ENCODE measurements at regions not wholly inside any gene's neighbourhood (a gene's known extent, or its start where the extent isn't known, plus 50 kb on each side); places are given as distances from the start of the nearest gene placed in this dataset.

DNA sequence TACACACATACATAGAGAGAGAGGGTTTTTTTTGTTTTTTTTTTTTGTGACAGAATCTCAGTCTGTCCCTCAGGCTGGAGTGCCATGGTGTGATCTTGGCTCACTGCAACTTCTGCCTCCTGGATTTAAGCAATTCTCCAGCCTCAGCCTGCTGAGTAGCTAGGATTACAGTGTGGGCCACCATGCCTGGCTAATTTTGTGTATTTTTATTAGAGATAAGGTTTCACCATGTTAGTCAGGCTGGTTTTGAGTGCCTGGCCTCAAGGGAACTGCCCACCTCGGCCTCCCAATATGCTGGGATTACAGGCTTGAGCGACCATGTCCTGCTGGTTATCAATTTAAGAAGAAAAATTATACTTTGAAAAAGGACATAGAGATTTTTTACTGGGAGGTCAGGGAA, 710.6 kb downstream of the SLC6A15 start:
- Histone ChIP-seq H3K27ac (ENCODE audit: low read depth, low read length) (no peak overlapping the region), H3K18ac (ENCODE audit: extremely low read depth, low read length) (no peak overlapping the region), H3K79me1 (ENCODE audit: low read depth, low read length) (no peaks in the 10 kb centered on the region), H3K4me3 (ENCODE audit: extremely low read depth in 1 of 4, insufficient read depth in 2 of 4, low read depth in 3 of 4, low read length in 4 of 4) (no peak overlapping the region), H3K27me3 (replicated peaks in 1 of 4; ENCODE audit: control insufficient read depth in 3 of 4, extremely low read depth in 1 of 4, insufficient read depth in 3 of 4, low read length in 3 of 4) (no peaks in the 10 kb centered on the region), H2BK12ac (ENCODE audit: low read depth, low read length) (no peak overlapping the region), H3K23ac (ENCODE audit: insufficient read length) (no peak overlapping the region), H4K20me1 (replicated peaks in 1 of 2; ENCODE audit: control insufficient read depth in 1 of 2, insufficient read depth in 2 of 2, low read length in 2 of 2) (no peaks in the 10 kb centered on the region), H3K79me2 (ENCODE audit: control insufficient read depth in 1 of 2, insufficient read depth in 2 of 2, low read length in 2 of 2) (no peaks in the 10 kb centered on the region), H3K4me2 (ENCODE audit: insufficient read depth in 1 of 2, low read depth in 2 of 2, low read length in 2 of 2) (no peak overlapping the region), H3K14ac (ENCODE audit: insufficient read length) (no peak overlapping the region), H2BK20ac (ENCODE audit: low read length) (no peak overlapping the region), H3K9ac (replicated peaks in 1 of 4; ENCODE audit: extremely low read depth in 1 of 4, low read depth in 3 of 4, low read length in 3 of 4) (no peak overlapping the region), H3K4ac (replicated peaks; ENCODE audit: insufficient read length, low read depth, low read length) (no peak overlapping the region), H4K8ac (ENCODE audit: extremely low read depth, insufficient read depth, low read length) (no peak overlapping the region), H2BK120ac (replicated peaks; ENCODE audit: low read depth, low read length) (no peak overlapping the region), H3K23me2 (ENCODE audit: low read depth, low read length) (no peaks in the 10 kb centered on the region), H3K36me3 (ENCODE audit: control insufficient read depth in 2 of 4, insufficient read depth in 4 of 4, low read length in 3 of 4) (no peaks in the 10 kb centered on the region), H2AFZ (ENCODE audit: low read length) (no peak overlapping the region), H2AK5ac (ENCODE audit: low read depth, low read length) (no peak overlapping the region), H2BK5ac (ENCODE audit: low read depth, low read length) (no peak overlapping the region), H3K9me3 (ENCODE audit: insufficient read depth in 2 of 2, low read depth in 1 of 2, low read length in 1 of 2) (no peaks in the 10 kb centered on the region), H3K56ac (replicated peaks; ENCODE audit: insufficient read length, low read depth, low read length) (no peak overlapping the region), H3K4me1 (replicated peaks in 1 of 4; ENCODE audit: control insufficient read depth in 3 of 4, insufficient read depth in 4 of 4, low read length in 3 of 4) (no peaks in the 10 kb centered on the region), H4K5ac (ENCODE audit: insufficient read length, low read depth, low read length) (no peak overlapping the region), H2BK15ac (ENCODE audit: low read length) (no peak overlapping the region), H4K91ac (replicated peaks; ENCODE audit: insufficient read length, low read length) (no peak overlapping the region)
- CTCF ChIA-PET (ENCODE audit: partially characterized antibody) = no interaction called here
- FAIRE-seq = no peak
- POLR2A ChIA-PET (ENCODE audit: partially characterized antibody) = no interaction called here
- WGBS, 2 experiments (ENCODE audit: extremely low coverage in 1 of 2, insufficient coverage in 1 of 2, insufficient read length in 1 of 2, insufficient replicate concordance in 2 of 2, low coverage in 1 of 2, low lambda C conversion rate in 2 of 2, missing lambda C conversion rate in 1 of 2) = 81% methylated on average over 2 of the region's 2 CpGs; no CpG with 5 or more reads in 1 of the 2 experiments
- no peak for DNase-seq (ENCODE audit: low read depth in 1 of 2, low spot score in 2 of 2)
- TF ChIP-seq SUZ12 (IDR thresholded peaks at IDR 0.05; ENCODE audit: low read length) (no peak), RFX5 (IDR thresholded peaks at IDR 0.05; ENCODE audit: borderline replicate concordance, low read depth, low read length) (no peak), SIX5 (IDR thresholded peaks at IDR 0.05; ENCODE audit: low read depth, low read length) (no peak)

All from H1 (cell line).